AG09309 (cell line): ENCODE measurements at regions not wholly inside any gene's neighbourhood (a gene's known extent, or its start where the extent isn't known, plus 50 kb on each side); places are given as distances from the start of the nearest gene placed in this dataset.

Source experiments
- DNase-seq: peaks from one replicate; pipeline ENCODE4 v3.0.0-alpha.2; 2010; ENCODE audit warnings: low read depth
- H3K4me3 ChIP-seq: 2 replicates; pipeline ENCODE4 v1.5.1; 2011; ENCODE audit warnings: mild to moderate bottlenecking, low read depth, low read length, moderate library complexity; ENCODE audit not compliant: control insufficient read depth
- CTCF ChIP-seq: IDR thresholded peaks from 2 replicates; pipeline ENCODE4 v1.5.1; 2011; ENCODE audit warnings: mild to moderate bottlenecking, low read depth, low read length, inconsistent platforms; ENCODE audit not compliant: insufficient read depth, control insufficient read depth; ENCODE audit errors: missing control alignments

GRCh38 chr2:122885436-122885835 lies 1130.0 kb downstream of the TSN start:
- no peak overlapping the region for H3K4me3 ChIP-seq
- DNase-seq: no peak
- no peak for TF ChIP-seq CTCF

GRCh38 chr2:122886479-122887145 lies 1131.2 kb downstream of the TSN start:
- TF ChIP-seq CTCF: no peak
- DNase-seq: no peak
- no peak overlapping the region for H3K4me3 ChIP-seq

GRCh38 chr2:122899614-122900013 lies 1125.5 kb upstream of the CNTNAP5 start:
- no peak for DNase-seq
- H3K4me3 ChIP-seq: no peak overlapping the region
- no peak for TF ChIP-seq CTCF

GRCh38 chr2:122905431-122905830 lies 1119.7 kb upstream of the CNTNAP5 start:
- H3K4me3 ChIP-seq: no peak overlapping the region
- no peak for TF ChIP-seq CTCF
- DNase-seq: no peak

GRCh38 chr2:122908159-122908558 lies 1116.9 kb upstream of the CNTNAP5 start:
- no peak for TF ChIP-seq CTCF
- H3K4me3 ChIP-seq: no peak overlapping the region
- DNase-seq: no peak

- TF ChIP-seq CTCF: no peak
- H3K4me3 ChIP-seq: no peak overlapping the region
- no peak for DNase-seq
These were observed 1097.9 kb upstream of the CNTNAP5 start for GRCh38 chr2:122927197-122927596.
